Esophagus muscularis mucosa (tissue), 4 donors: ENCODE measurements at regions not wholly inside any gene's neighbourhood (a gene's known extent, or its start where the extent isn't known, plus 50 kb on each side); places are given as distances from the start of the nearest gene placed in this dataset.

Experiments
- CTCF ChIP-seq, 3 experiments: fragments of 200-600 bp in 2 of 3; fragments of 450-650 bp in 1 of 3; sonication (generic) in 2 of 3; IDR thresholded peaks; one replicate each; pipeline ENCODE4 v1.5.1; 2017 to 2019; ENCODE audit warnings: antibody characterized with exemption in 3 of 3, mild to moderate bottlenecking in 2 of 3, moderate library complexity in 1 of 3
- EP300 ChIP-seq: sonication (generic); formaldehyde crosslinking; IDR thresholded peaks from one replicate; pipeline ENCODE4 v1.6.1; 2017; ENCODE audit warnings: antibody characterized with exemption
- POLR2A ChIP-seq: fragments of 450-650 bp; IDR thresholded peaks from one replicate; pipeline ENCODE4 v1.6.1; 2017; ENCODE audit warnings: antibody characterized with exemption, moderate library complexity, mild to moderate bottlenecking, low read depth
- POLR2AphosphoS5 ChIP-seq, 2 donors: sonication (generic); formaldehyde crosslinking; IDR thresholded peaks; one replicate each; pipeline ENCODE4 v1.6.1; 2017; ENCODE audit warnings: antibody characterized with exemption in 2 of 2

- TF ChIP-seq POLR2A, result no peak
- TF ChIP-seq EP300, result no peak
- no peak for TF ChIP-seq CTCF (IDR thresholded peaks at IDR 0.05)
- TF ChIP-seq POLR2AphosphoS5 (IDR thresholded peaks at IDR 0.05), result no peak
Observed at GRCh38 chr3:146380046-146380445, 89.3 kb downstream of the PLSCR2 start.
